Adipocyte (in vitro differentiated cells): ENCODE measurements at regions not wholly inside any gene's neighbourhood (a gene's known extent, or its start where the extent isn't known, plus 50 kb on each side); places are given as distances from the start of the nearest gene placed in this dataset.

Experiments
- DNase-seq: peaks from one replicate; pipeline ENCODE4 v3.0.0-alpha.2; 2015; ENCODE audit warnings: low read depth
- H3K27me3 ChIP-seq: replicated peaks from 2 replicates; pipeline ENCODE4 v1.7.0; 2013; ENCODE audit warnings: mild to moderate bottlenecking, low read length, moderate library complexity; ENCODE audit not compliant: control insufficient read depth, insufficient read depth
- H3K36me3 ChIP-seq: 2 replicates; pipeline ENCODE4 v1.7.0; 2013; ENCODE audit warnings: low read length, mild to moderate bottlenecking, moderate library complexity; ENCODE audit not compliant: control insufficient read depth, insufficient read depth, severe bottlenecking
- H3K4me1 ChIP-seq: 2 replicates; pipeline ENCODE4 v1.7.0; 2013; ENCODE audit warnings: mild to moderate bottlenecking, low read length, moderate library complexity; ENCODE audit not compliant: control insufficient read depth, insufficient read depth
- H3K4me3 ChIP-seq: 2 replicates; pipeline ENCODE4 v1.7.0; 2013; ENCODE audit warnings: mild to moderate bottlenecking, low read length, moderate library complexity
- H3K9ac ChIP-seq: 2 replicates; pipeline ENCODE4 v1.7.0; 2013; ENCODE audit warnings: mild to moderate bottlenecking, low read length, moderate library complexity
- H3K9me3 ChIP-seq: 2 replicates; pipeline ENCODE4 v1.7.0; 2013; ENCODE audit warnings: mild to moderate bottlenecking, low read length, moderate library complexity; ENCODE audit not compliant: control insufficient read depth

DNA sequence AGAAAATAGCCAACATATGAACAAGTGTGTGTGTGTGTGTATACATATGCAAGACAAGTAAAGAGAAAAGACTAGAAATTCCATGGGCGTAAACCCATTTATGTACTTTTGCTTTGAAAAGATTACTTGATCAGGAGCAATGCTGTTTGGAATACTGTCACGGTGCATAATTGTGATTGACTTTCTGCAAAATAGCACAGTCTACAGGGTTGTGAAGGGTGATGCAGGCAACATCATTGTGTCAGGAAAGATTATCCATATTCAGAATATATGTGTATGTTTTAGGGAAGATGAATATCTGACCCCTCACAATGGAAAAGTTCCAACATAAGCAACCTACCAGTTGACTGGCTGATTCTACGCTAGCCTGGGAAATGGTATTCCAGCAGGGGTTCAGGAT lies 307.7 kb downstream of the JRKL start:
- H3K36me3 ChIP-seq: no peaks in the 10 kb centered on the region
- H3K4me3 ChIP-seq: no peak overlapping the region
- no peak for DNase-seq
- no peaks in the 10 kb centered on the region for H3K27me3 ChIP-seq
- H3K9me3 ChIP-seq: no peaks in the 10 kb centered on the region
- H3K9ac ChIP-seq: no peak overlapping the region
- no peaks in the 10 kb centered on the region for H3K4me1 ChIP-seq

DNA sequence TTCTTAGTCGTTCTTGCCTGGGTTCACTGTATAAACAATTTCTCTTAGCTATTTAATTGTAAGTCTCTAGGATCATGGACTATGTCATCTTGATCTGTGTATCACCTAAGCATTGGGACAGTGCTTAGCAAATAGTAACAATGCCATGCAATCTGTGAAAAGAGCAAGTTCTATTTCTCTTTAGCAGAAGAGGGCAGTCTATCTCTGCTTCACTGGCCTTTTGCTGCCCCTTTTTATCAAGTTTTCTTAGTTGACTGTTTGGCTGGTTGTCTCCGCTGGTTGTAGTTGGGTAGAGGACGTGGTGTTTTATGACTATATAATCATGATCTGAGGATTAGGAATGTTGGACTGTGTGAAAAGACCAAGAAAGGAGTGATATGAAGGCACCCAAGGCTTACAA lies 315.0 kb downstream of the JRKL start:
- Histone ChIP-seq H3K4me1 (no peaks in the 10 kb centered on the region), H3K9me3 (no peaks in the 10 kb centered on the region), H3K36me3 (no peaks in the 10 kb centered on the region), H3K27me3 (no peaks in the 10 kb centered on the region), H3K9ac (no peak overlapping the region), H3K4me3 (no peak overlapping the region)
- no peak for DNase-seq

DNA sequence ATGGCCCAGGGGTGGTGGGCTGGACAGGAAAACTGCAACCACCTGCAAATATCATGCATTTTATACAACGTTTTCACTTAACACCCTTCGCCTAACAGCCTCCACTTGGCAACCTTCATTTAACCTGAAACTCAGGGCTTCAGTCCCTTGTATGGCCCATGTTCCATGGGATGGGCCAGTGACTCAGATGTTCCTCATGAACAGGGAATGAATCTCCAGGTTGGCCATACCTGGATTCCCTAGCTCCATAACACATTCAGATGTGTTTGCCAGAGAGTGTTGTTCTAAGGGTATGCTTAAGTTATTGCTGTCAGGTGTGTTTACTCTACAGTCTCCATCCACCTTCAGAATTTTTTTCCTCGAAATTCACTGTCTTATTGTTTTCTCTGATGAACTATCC lies 316.9 kb downstream of the JRKL start:
- no peak overlapping the region for H3K4me3 ChIP-seq
- no peaks in the 10 kb centered on the region for H3K9me3 ChIP-seq
- no peak overlapping the region for H3K9ac ChIP-seq
- no peaks in the 10 kb centered on the region for H3K4me1 ChIP-seq
- H3K27me3 ChIP-seq: no peaks in the 10 kb centered on the region
- no peaks in the 10 kb centered on the region for H3K36me3 ChIP-seq
- no peak for DNase-seq

DNA sequence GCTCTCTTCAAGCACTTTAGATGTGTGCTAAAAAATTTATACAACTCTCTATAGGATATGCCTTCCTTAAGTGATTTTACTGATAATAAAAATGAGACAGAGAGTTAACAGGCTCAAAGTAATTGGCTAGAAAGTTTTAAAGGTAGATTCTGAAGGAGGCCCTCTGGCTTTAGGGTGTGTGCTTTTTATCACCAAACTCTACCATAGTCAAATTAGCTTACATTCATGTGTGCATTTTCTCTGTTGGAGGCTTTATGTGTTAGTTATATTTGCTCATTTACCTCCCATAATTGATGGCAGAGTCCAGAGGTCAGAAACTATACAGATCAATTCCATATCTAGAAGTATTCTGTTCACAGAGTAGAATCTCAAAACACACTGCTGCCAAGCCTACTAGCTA lies 317.5 kb downstream of the JRKL start:
- H3K4me1 ChIP-seq: no peaks in the 10 kb centered on the region
- no peak overlapping the region for H3K9ac ChIP-seq
- DNase-seq: no peak
- H3K36me3 ChIP-seq: no peaks in the 10 kb centered on the region
- no peaks in the 10 kb centered on the region for H3K9me3 ChIP-seq
- no peaks in the 10 kb centered on the region for H3K27me3 ChIP-seq
- no peak overlapping the region for H3K4me3 ChIP-seq

DNA sequence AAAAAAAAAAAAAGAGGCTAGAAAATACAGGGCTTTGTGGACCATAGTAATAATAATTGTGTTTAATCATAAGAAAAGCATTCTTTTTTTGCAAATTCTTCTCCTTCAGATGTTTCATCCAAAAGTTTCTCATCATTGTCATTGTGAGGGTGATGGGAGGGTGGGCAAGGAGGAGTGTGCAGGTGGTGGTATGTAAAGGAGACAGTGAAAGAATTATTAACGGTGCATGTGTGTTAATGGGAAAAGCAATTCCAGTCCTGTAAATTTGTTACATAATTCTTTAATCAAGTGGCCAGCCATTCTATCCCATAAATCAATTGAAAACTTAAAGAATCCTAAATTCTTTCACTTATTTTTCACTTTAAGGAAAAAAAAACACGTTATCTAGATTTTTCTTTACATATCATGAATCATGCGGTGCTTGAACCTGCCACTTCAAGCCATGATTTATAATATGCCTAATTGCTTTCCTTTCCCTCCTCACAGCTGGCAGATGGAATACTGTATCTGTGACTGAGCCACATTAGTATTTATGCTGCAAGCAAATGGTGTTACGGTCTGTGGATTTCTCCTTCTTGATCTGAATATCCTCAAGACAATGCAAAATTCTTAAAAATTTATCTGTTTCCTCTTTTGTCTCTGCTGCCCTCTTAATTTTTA lies 318.5 kb downstream of the JRKL start:
- DNase-seq: no peak
- Histone ChIP-seq H3K27me3 (no peaks in the 10 kb centered on the region), H3K36me3 (no peaks in the 10 kb centered on the region), H3K4me3 (no peak overlapping the region), H3K4me1 (no peaks in the 10 kb centered on the region), H3K9ac (no peak overlapping the region), H3K9me3 (no peaks in the 10 kb centered on the region)

DNA sequence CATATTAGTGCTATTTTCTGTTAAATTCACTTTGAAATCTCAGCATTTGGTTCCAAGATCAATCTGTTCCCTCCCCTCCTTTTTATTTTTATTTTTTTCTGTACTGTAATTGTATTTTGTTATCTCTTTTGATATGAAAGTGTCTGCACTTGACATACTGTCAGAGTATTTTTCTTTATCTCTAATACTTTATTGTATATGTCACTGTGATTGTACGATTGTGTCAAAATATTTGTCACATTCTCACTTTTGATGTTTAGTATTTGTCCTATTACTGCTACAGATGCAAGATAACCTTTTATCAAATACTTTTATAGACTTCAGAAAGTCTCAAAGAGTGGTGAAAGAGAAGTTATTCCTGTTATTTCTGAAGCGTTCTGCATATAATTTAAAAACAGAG lies 323.5 kb downstream of the JRKL start:
- no peaks in the 10 kb centered on the region for H3K9me3 ChIP-seq
- no peak overlapping the region for H3K4me3 ChIP-seq
- no peak for DNase-seq
- H3K4me1 ChIP-seq: peaks cover 13% of the 10 kb centered on the region
- H3K9ac ChIP-seq: no peak overlapping the region
- H3K27me3 ChIP-seq: no peaks in the 10 kb centered on the region
- H3K36me3 ChIP-seq: no peaks in the 10 kb centered on the region

DNA sequence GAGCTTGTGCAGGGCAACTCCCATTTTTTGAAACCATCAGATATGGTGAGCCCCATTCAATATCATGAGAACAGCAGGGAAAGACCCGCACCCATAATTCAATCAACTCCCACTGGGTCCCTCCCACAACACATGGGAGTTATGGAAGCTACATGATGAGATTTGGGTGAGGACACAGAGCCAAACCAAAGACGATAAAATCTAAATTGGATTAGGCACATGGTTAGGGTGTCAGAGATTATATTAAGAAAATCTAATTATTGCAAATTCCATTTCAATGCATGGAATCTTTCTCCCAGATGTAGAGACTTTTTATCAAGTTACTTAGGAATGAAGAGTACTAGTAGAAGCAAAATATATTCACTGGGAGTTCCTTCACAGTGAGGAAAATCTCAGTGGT lies 324.9 kb downstream of the JRKL start:
- no peaks in the 10 kb centered on the region for H3K9me3 ChIP-seq
- H3K9ac ChIP-seq: no peak overlapping the region
- peaks cover 13% of the 10 kb centered on the region for H3K4me1 ChIP-seq
- H3K36me3 ChIP-seq: no peaks in the 10 kb centered on the region
- no peak for DNase-seq
- no peaks in the 10 kb centered on the region for H3K27me3 ChIP-seq
- H3K4me3 ChIP-seq: peak overlapping the region; percentile 35

DNA sequence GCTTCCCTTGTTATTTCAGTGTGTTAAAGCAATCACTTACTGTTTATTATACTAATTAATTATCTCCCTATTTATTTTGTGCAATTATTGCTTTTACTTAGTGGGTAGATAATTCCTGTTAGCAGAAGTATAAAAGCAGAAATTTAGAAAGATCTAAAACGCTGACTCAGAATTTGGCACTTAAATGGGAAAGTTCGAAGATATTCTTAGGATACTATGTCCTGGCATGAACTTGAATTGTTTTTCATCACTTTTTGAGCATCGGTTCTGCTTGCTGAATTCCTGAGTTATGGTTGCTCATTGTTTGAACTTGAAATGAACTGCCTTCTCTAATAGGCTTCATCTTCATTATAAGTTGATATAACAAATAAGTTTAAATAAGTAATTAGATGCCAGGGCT lies 325.4 kb downstream of the JRKL start:
- H3K9ac ChIP-seq: no peak overlapping the region
- peaks cover 13% of the 10 kb centered on the region for H3K4me1 ChIP-seq
- no peaks in the 10 kb centered on the region for H3K27me3 ChIP-seq
- no peaks in the 10 kb centered on the region for H3K9me3 ChIP-seq
- H3K4me3 ChIP-seq: peak overlapping the region; percentile 35
- DNase-seq: no peak
- H3K36me3 ChIP-seq: no peaks in the 10 kb centered on the region

DNA sequence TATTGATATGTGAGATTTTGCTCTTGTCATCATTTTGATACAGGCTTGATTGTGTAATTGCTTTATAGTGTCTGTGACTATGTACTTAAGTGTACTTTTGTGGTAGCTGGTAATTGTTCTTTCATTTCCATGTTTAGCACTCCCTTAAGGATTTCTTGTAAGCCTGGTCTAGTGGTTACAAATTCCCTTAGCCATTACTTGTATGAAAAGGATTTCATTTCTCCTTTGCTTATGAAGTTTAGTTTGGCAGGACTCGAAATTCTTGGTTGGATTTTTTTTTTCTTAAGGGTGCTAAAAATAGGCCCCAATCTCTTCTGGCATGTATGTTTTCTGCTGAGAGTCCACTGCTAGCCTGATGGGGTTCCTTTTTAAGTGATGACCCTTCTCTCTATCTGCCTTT lies 346.8 kb downstream of the JRKL start:
- no peaks in the 10 kb centered on the region for H3K9me3 ChIP-seq

DNA sequence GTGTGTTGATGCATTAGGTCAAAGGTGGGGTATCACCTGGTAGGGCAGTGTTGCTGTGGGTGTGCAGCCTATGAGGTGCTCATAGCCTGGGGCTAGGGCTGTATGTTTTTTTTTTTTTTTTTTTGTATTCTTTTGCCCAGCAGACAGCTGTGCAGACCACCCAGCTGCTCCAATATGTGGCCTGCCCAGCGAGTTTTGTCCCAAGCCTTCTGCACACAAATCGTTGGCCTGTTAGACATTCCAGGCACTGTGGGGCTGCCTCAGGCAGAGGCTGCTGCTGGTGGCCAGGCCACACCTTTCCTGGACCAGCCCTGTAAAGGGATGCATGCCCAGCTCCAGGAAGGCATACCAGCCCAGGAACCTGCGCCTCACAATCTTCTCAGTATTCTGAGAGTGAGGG lies 348.5 kb downstream of the JRKL start:
- Histone ChIP-seq H3K4me3 (no peak overlapping the region), H3K9ac (no peak overlapping the region), H3K36me3 (no peaks in the 10 kb centered on the region), H3K27me3 (no peaks in the 10 kb centered on the region), H3K4me1 (peaks cover 22% of the 10 kb centered on the region), H3K9me3 (no peaks in the 10 kb centered on the region)
- DNase-seq: no peak

More for the DNA sequence above, 346.8 kb downstream of the JRKL start:
- Histone ChIP-seq H3K4me1 (peaks cover 18% of the 10 kb centered on the region), H3K9ac (no peak overlapping the region), H3K36me3 (no peaks in the 10 kb centered on the region), H3K27me3 (no peaks in the 10 kb centered on the region), H3K4me3 (no peak overlapping the region)
- no peak for DNase-seq

DNA sequence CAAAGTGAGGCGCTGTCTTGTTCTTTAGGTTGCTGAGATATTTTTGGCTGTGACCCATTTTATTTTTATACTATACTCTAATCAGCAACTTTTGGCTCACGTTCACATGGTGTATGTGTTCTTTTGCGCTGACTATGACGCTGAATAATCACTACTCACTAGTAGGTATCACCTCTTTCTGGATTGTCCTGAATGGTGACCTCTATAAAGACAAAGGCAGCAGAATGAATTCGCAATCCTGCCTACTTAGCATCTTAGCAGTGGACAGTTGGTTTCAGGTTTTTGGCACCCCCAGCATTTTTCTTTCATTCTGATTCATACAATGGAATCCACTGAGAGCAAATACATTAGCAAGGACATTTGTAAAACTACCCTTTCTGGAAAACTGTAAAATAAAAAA lies 351.3 kb downstream of the JRKL start:
- Histone ChIP-seq H3K4me3 (no peak overlapping the region), H3K9me3 (no peaks in the 10 kb centered on the region), H3K36me3 (no peaks in the 10 kb centered on the region), H3K4me1 (peaks cover 36% of the 10 kb centered on the region), H3K9ac (peak overlapping the region; percentile 31), H3K27me3 (no peaks in the 10 kb centered on the region)
- peak; percentile 34 for DNase-seq

DNA sequence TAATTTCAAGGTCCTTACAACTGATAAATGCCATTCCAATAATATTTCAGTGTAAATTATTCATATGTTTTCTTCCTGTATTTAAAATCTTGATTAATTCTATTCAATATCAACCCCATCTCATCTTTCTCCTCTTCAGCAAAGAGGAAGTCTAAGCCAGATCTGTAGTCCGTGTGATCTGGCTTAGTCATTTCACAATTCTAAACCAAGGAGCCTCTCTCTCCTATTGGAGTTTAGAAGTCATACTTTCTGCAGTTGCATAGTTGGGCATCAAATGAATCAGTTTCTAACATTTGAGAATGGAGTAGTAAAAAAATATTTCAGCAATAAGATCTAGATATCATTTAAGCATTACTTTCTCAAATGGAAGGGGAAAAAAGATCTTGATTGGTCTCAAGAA lies 354.9 kb downstream of the JRKL start:
- H3K4me1 ChIP-seq: peaks cover 56% of the 10 kb centered on the region
- no peaks in the 10 kb centered on the region for H3K27me3 ChIP-seq
- no peaks in the 10 kb centered on the region for H3K36me3 ChIP-seq
- DNase-seq: no peak
- no peak overlapping the region for H3K9ac ChIP-seq
- no peak overlapping the region for H3K4me3 ChIP-seq
- H3K9me3 ChIP-seq: no peaks in the 10 kb centered on the region
